CD14-positive monocyte (primary cell): ENCODE measurements at regions not wholly inside any gene's neighbourhood (a gene's known extent, or its start where the extent isn't known, plus 50 kb on each side); places are given as distances from the start of the nearest gene placed in this dataset.

Experiments used
- DNase-seq, 3 donors: peaks; one replicate each; pipeline ENCODE4 v3.0.0-alpha.2; 2011 to 2022
- H2AFZ ChIP-seq: 2 replicates; pipeline ENCODE4 v1.6.0; 2012; ENCODE audit warnings: mild to moderate bottlenecking, low read depth, low read length, inconsistent platforms; ENCODE audit not compliant: insufficient read depth, poor library complexity, severe bottlenecking
- H3K27ac ChIP-seq, 2 donors: 1 replicate in 1 of 2; 2 replicates in 1 of 2; pipeline ENCODE4 v1.5.1; 2012 to 2013; ENCODE audit warnings: low read length in 2 of 2, control low read depth in 1 of 2, inconsistent platforms in 1 of 2, low read depth in 1 of 2, mild to moderate bottlenecking in 1 of 2
- H3K27me3 ChIP-seq, 2 donors: one replicate each; pipeline versions ENCODE4 v1.6.0 to v1.6.1; 2011 to 2013; ENCODE audit warnings: low read length in 2 of 2; ENCODE audit not compliant: control insufficient read depth in 2 of 2, insufficient read depth in 2 of 2
- H3K36me3 ChIP-seq, 2 donors: replicated peaks in 1 of 2; 1 replicate in 1 of 2; 2 replicates in 1 of 2; pipeline versions ENCODE4 v1.5.1 to v1.6.1; 2012 to 2013; ENCODE audit warnings: low read length in 2 of 2, control low read depth in 1 of 2, inconsistent platforms in 1 of 2, mild to moderate bottlenecking in 1 of 2; ENCODE audit not compliant: insufficient read depth in 2 of 2, control insufficient read depth in 1 of 2
- H3K4me1 ChIP-seq, 2 donors: 1 replicate in 1 of 2; 2 replicates in 1 of 2; pipeline versions ENCODE4 v1.5.1 to v1.6.1; 2012 to 2013; ENCODE audit warnings: low read length in 2 of 2, control low read depth in 1 of 2, inconsistent platforms in 1 of 2, mild to moderate bottlenecking in 1 of 2, moderate library complexity in 1 of 2; ENCODE audit not compliant: insufficient read depth in 2 of 2, control insufficient read depth in 1 of 2
- H3K4me2 ChIP-seq: replicated peaks from 2 replicates; pipeline ENCODE3; 2012; ENCODE audit warnings: low read length, moderate library complexity, mild to moderate bottlenecking; ENCODE audit not compliant: poor library complexity, severe bottlenecking; ENCODE audit errors: extremely low read depth
- H3K4me3 ChIP-seq, 3 experiments: fragments of 200-600 bp in 1 of 3; sonication (generic) in 1 of 3; replicated peaks in 1 of 3; 1 replicate in 2 of 3; 2 replicates in 1 of 3; pipeline ENCODE4 v1.5.1; 2011 to 2013; ENCODE audit warnings: low read length in 3 of 3, mild to moderate bottlenecking in 3 of 3, control low read depth in 2 of 3, low read depth in 2 of 3, inconsistent platforms in 1 of 3, moderate library complexity in 1 of 3
- H3K79me2 ChIP-seq: 2 replicates; pipeline ENCODE4 v1.6.0; 2012; ENCODE audit warnings: mild to moderate bottlenecking, control low read depth, inconsistent platforms, low read length, moderate library complexity; ENCODE audit not compliant: insufficient read depth
- H3K9ac ChIP-seq: 2 replicates; pipeline ENCODE4 v1.6.0; 2017; ENCODE audit warnings: low read length, mild to moderate bottlenecking; ENCODE audit not compliant: insufficient read depth, poor library complexity, severe bottlenecking
- H3K9me3 ChIP-seq, 2 donors: replicated peaks in 1 of 2; 1 replicate in 1 of 2; 2 replicates in 1 of 2; pipeline versions ENCODE4 v1.5.1 to v1.6.1; 2012 to 2013; ENCODE audit warnings: low read length in 2 of 2, control low read depth in 1 of 2; ENCODE audit not compliant: control insufficient read depth in 1 of 2, insufficient read depth in 1 of 2
- H4K20me1 ChIP-seq: 2 replicates; pipeline ENCODE4 v1.6.0; 2012; ENCODE audit warnings: mild to moderate bottlenecking, low read length, control low read depth, moderate library complexity; ENCODE audit not compliant: insufficient read depth
- H3K27ac Mint-ChIP-seq, 7 donors: one replicate each; pipeline ENCODE4 v1.8.0; 2020; ENCODE audit warnings: mild to moderate bottlenecking in 7 of 7, mixed read lengths in 7 of 7, moderate library complexity in 6 of 7, inconsistent platforms in 2 of 7
- H3K27me3 Mint-ChIP-seq, 3 donors: one replicate each; pipeline ENCODE4 v1.8.0; 2021 to 2022; ENCODE audit warnings: low read depth in 3 of 3, mild to moderate bottlenecking in 3 of 3, mixed read lengths in 3 of 3, moderate library complexity in 3 of 3, inconsistent platforms in 1 of 3
- H3K36me3 Mint-ChIP-seq, 2 donors: one replicate each; pipeline ENCODE4 v1.8.0; 2020; ENCODE audit warnings: mixed read lengths in 2 of 2, inconsistent platforms in 1 of 2, mild to moderate bottlenecking in 1 of 2
- H3K4me1 Mint-ChIP-seq: one replicate; pipeline ENCODE4 v1.8.0; 2020; ENCODE audit warnings: mild to moderate bottlenecking, mixed read lengths
- H3K4me3 Mint-ChIP-seq, 2 donors: one replicate each; pipeline ENCODE4 v1.8.0; 2020; ENCODE audit warnings: mild to moderate bottlenecking in 2 of 2, mixed read lengths in 2 of 2, moderate library complexity in 1 of 2
- H3K9me3 Mint-ChIP-seq, 7 donors: one replicate each; pipeline ENCODE4 v1.8.0; 2020 to 2022; ENCODE audit warnings: mixed read lengths in 7 of 7, mild to moderate bottlenecking in 6 of 7, moderate library complexity in 6 of 7, inconsistent platforms in 2 of 7
- WGBS: methylation state at CpG from one replicate; pipeline ENCODE4 v1.1.5; 2013; ENCODE audit warnings: missing lambda C conversion rate; ENCODE audit not compliant: insufficient coverage; 5-methylcytosine and 5-hydroxymethylcytosine counted together
- intact Hi-C, 2 donors: fragments of 100-400 bp; cut with micrococcal nuclease; formaldehyde crosslinking; loops; one replicate each; pipeline versions ENCODE4 v1.15.0 to v1.15.1; 2023
- TF ChIP-seq, protein P1 (sequence below): fragments of 200-600 bp; IDR thresholded peaks from one replicate; pipeline ENCODE4 v1.8.0; 2022; ENCODE audit warnings: antibody characterized with exemption, mild to moderate bottlenecking

DNA sequence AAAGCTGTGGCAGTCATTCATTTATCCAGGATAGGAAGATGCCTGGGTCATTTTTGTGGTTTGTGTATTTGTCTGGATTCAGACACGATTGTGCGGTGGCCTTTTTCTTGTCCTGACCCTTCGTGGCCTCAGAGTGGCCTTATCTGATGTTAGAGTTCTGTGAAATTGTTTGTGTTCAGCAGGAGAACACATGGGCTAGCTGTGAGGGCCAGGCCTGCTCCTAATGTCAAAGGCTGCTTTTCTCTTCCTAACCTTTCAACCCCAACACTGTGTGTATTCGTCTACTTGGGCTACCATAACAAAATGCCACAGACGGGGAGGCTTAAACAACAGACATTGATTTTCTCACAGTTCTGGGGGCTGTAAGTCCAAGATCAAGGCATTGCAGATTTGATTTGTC is 321.8 kb downstream of the CD83 start:
- intact Hi-C loops, result no loop called here
- Histone ChIP-seq H3K27me3 (peaks cover 2 to 5% of the 10 kb centered on the region in 2 donors), H3K4me3 (no peak overlapping the region), H3K4me2 (no peak overlapping the region), H3K4me1 (peaks cover 3 to 5% of the 10 kb centered on the region in 2 donors), H2AFZ (no peak overlapping the region), H3K9ac (no peak overlapping the region), H4K20me1 (no peaks in the 10 kb centered on the region), H3K9me3 (no peaks in the 10 kb centered on the region), H3K27ac (no peak overlapping the region), H3K36me3 (no peaks in the 10 kb centered on the region), H3K79me2 (no peaks in the 10 kb centered on the region)
- peaks cover 12% of the 10 kb centered on the region for H3K4me1 Mint-ChIP-seq
- H3K36me3 Mint-ChIP-seq, result no peaks in the 10 kb centered on the region
- H3K27ac Mint-ChIP-seq, result no peak overlapping the region
- WGBS, result 100% methylated on average over 3 of the region's 5 CpGs
- TF ChIP-seq, protein P1, sequence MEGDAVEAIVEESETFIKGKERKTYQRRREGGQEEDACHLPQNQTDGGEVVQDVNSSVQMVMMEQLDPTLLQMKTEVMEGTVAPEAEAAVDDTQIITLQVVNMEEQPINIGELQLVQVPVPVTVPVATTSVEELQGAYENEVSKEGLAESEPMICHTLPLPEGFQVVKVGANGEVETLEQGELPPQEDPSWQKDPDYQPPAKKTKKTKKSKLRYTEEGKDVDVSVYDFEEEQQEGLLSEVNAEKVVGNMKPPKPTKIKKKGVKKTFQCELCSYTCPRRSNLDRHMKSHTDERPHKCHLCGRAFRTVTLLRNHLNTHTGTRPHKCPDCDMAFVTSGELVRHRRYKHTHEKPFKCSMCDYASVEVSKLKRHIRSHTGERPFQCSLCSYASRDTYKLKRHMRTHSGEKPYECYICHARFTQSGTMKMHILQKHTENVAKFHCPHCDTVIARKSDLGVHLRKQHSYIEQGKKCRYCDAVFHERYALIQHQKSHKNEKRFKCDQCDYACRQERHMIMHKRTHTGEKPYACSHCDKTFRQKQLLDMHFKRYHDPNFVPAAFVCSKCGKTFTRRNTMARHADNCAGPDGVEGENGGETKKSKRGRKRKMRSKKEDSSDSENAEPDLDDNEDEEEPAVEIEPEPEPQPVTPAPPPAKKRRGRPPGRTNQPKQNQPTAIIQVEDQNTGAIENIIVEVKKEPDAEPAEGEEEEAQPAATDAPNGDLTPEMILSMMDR, result no peak
- H3K4me3 Mint-ChIP-seq, result no peak overlapping the region
- peaks cover 7 to 9% (median 7%) of the 10 kb centered on the region in 3 donors for H3K27me3 Mint-ChIP-seq
- DNase-seq, result no peak
- H3K9me3 Mint-ChIP-seq, result no peaks in the 10 kb centered on the region

DNA sequence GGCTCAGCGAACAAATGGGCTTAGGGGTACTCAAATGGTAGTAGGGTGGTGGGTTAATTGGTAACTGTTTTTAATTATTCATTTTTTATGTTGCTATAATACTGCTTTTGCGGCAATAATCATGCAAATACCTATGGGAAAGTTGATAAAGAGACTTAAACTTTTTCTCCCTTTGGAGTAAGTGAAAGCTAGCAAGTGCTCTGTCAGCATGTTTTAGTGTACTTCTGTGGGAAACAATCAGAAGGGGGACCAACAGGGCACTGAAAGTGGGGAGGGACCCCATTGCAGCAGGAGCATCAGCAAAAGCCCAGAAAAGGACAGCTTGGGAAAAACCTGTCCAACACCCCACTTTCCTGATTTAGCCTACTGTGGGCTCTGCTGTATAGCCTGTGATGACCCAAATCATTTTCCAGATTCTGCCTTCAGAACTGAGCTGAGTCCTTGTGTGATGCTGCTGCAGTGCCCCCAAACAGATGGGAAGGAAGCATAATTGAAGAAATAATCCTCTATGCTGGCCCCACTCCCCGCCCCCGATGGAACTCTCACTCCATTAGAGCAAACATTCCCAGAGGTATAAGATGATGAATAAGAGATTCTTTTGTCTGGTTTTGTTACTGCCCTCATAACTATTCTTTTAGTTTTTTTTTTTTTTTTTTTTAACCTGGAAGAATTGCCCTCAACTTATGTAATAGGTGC is 322.8 kb downstream of the CD83 start:
- no peak for DNase-seq
- H3K27me3 Mint-ChIP-seq, result peaks cover 7 to 9% (median 7%) of the 10 kb centered on the region in 3 donors
- Histone ChIP-seq H4K20me1 (no peaks in the 10 kb centered on the region), H3K27ac (no peak overlapping the region), H3K4me2 (no peak overlapping the region), H3K27me3 (peaks cover 2 to 5% of the 10 kb centered on the region in 2 donors), H3K4me1 (peaks cover 3 to 5% of the 10 kb centered on the region in 2 donors), H3K9ac (no peak overlapping the region), H3K4me3 (no peak overlapping the region), H3K79me2 (no peaks in the 10 kb centered on the region), H3K9me3 (no peaks in the 10 kb centered on the region), H3K36me3 (no peaks in the 10 kb centered on the region), H2AFZ (no peak overlapping the region)
- H3K4me3 Mint-ChIP-seq, result no peak overlapping the region
- intact Hi-C loops, result no loop called here
- no peaks in the 10 kb centered on the region for H3K36me3 Mint-ChIP-seq
- 100% methylated on average over 1 of the region's 4 CpGs for WGBS
- H3K9me3 Mint-ChIP-seq, result no peaks in the 10 kb centered on the region
- TF ChIP-seq, protein P1, result no peak
- peaks cover 12% of the 10 kb centered on the region for H3K4me1 Mint-ChIP-seq
- no peak overlapping the region for H3K27ac Mint-ChIP-seq
